Spleen (tissue), 7 donors: ENCODE measurements at regions not wholly inside any gene's neighbourhood (a gene's known extent, or its start where the extent isn't known, plus 50 kb on each side); places are given as distances from the start of the nearest gene placed in this dataset.
"Not testable (repeated sequence)": the region's sequence is repeated elsewhere in the genome, so short reads cannot be mapped to it uniquely, and the experiment has no call there.

Experiments
- POLR2A ChIP-seq, 3 donors: fragments of 450-650 bp; IDR thresholded peaks; one replicate each; pipeline ENCODE4 v1.5.1; 2017; ENCODE audit warnings: antibody characterized with exemption in 3 of 3, mild to moderate bottlenecking in 1 of 3
- TF ChIP-seq, protein P1 (sequence below), 11 experiments: fragments of 200-600 bp in 7 of 11; fragments of 450-650 bp in 4 of 11; sonication (generic) in 4 of 11; IDR thresholded peaks in 8 of 11; conservative IDR thresholded peaks in 3 of 11; 1 replicate in 7 of 11; 2 replicates in 4 of 11; pipeline versions ENCODE4 v1.4.0 to v1.8.0; 2016 to 2021; ENCODE audit warnings: antibody characterized with exemption in 11 of 11, inconsistent platforms in 4 of 11, mild to moderate bottlenecking in 1 of 11
- donor health status: DM: no; HTN: no; CAD: no; lungs with moderate emphysema.
- donor health status: DM: no; HTN: no; CAD: no.
- donor health status: DM: no; HTN: no; CAD: no.

DNA sequence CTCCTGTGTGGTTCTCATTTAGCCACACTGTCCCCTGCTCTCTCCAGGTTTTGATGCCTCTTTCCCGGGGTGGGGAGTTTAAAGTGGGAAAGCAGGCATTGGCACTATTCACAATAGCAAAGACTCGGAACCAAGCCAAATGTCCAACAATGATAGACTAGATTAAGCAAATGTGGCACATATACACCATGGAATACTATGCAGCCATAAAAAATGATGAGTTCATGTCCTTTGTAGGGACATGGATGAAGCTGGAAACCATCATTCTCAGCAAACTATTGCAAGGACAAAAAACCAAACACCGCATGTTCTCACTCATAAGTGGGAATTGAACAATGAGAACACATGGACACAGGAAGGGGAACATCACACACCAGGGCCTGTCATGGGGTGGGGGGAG lies 117.6 kb upstream of the PITX1 start:
- TF ChIP-seq POLR2A (IDR thresholded peaks at IDR 0.05) = not testable (repeated sequence)
- TF ChIP-seq, protein P1, sequence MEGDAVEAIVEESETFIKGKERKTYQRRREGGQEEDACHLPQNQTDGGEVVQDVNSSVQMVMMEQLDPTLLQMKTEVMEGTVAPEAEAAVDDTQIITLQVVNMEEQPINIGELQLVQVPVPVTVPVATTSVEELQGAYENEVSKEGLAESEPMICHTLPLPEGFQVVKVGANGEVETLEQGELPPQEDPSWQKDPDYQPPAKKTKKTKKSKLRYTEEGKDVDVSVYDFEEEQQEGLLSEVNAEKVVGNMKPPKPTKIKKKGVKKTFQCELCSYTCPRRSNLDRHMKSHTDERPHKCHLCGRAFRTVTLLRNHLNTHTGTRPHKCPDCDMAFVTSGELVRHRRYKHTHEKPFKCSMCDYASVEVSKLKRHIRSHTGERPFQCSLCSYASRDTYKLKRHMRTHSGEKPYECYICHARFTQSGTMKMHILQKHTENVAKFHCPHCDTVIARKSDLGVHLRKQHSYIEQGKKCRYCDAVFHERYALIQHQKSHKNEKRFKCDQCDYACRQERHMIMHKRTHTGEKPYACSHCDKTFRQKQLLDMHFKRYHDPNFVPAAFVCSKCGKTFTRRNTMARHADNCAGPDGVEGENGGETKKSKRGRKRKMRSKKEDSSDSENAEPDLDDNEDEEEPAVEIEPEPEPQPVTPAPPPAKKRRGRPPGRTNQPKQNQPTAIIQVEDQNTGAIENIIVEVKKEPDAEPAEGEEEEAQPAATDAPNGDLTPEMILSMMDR (IDR thresholded peaks at IDR 0.05 in 8 of 11, conservative IDR thresholded peaks at IDR 0.05 in 3 of 11) = not testable (repeated sequence)
